Lower lobe of right lung (tissue), 2 donors: ENCODE measurements at regions not wholly inside any gene's neighbourhood (a gene's known extent, or its start where the extent isn't known, plus 50 kb on each side); places are given as distances from the start of the nearest gene placed in this dataset.

ENCODE experiments used
- ATAC-seq, 2 donors: fragments of 200-7000 bp; cut with Tn5 transposase; one replicate each; pipeline ENCODE4 v1.9.1; 2020 to 2022; ENCODE audit warnings: mild to moderate bottlenecking in 2 of 2, moderate library complexity in 2 of 2
- DNase-seq: peaks from one replicate; pipeline ENCODE4 v3.0.0-alpha.2; 2020
- H3K27ac ChIP-seq: fragments of 200-600 bp; one replicate; pipeline ENCODE4 v1.8.0; 2022
- H3K27me3 ChIP-seq: fragments of 200-600 bp; one replicate; pipeline ENCODE4 v1.8.0; 2022; ENCODE audit warnings: low read depth
- H3K36me3 ChIP-seq: fragments of 200-600 bp; one replicate; pipeline ENCODE4 v1.8.0; 2022; ENCODE audit warnings: mild to moderate bottlenecking
- H3K4me1 ChIP-seq: fragments of 200-600 bp; one replicate; pipeline ENCODE4 v1.8.0; 2022
- H3K4me3 ChIP-seq: fragments of 200-600 bp; one replicate; pipeline ENCODE4 v1.8.0; 2022; ENCODE audit warnings: mild to moderate bottlenecking
- H3K9me3 ChIP-seq: fragments of 200-600 bp; one replicate; pipeline ENCODE4 v1.8.0; 2022
- intact Hi-C: fragments of 100-400 bp; cut with DNase I; formaldehyde crosslinking; loops from one replicate; pipeline ENCODE4 v1.11.0; 2022
- TF ChIP-seq, protein P1 (sequence below): fragments of 200-600 bp; IDR thresholded peaks from one replicate; pipeline ENCODE4 v1.8.0; 2022; ENCODE audit warnings: antibody characterized with exemption, mild to moderate bottlenecking
- donor health status: DM: no; HTN: yes; CAD: no; lungs with severe emphysema.

DNA sequence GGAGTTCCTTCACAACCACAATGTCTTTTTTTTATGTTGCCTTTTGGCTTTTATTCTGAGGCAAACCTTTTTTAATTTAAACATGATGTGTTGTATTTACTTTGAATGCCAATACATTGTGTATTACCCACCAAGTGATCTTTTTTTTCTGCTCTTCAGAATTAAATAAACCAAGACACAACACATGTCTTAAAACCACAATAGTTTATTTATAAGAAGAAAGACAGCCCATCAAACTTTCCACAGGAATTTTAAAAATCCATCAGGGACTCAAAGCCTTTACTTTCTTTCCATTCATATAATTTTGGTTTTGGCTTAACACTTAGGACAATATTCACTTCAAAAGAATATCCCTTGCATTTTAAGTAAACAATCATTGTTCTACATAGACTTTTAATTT lies 321.8 kb upstream of the MEF2C start:
- H3K4me1 ChIP-seq, result no peaks in the 10 kb centered on the region
- H3K4me3 ChIP-seq, result no peak overlapping the region
- TF ChIP-seq, protein P1, sequence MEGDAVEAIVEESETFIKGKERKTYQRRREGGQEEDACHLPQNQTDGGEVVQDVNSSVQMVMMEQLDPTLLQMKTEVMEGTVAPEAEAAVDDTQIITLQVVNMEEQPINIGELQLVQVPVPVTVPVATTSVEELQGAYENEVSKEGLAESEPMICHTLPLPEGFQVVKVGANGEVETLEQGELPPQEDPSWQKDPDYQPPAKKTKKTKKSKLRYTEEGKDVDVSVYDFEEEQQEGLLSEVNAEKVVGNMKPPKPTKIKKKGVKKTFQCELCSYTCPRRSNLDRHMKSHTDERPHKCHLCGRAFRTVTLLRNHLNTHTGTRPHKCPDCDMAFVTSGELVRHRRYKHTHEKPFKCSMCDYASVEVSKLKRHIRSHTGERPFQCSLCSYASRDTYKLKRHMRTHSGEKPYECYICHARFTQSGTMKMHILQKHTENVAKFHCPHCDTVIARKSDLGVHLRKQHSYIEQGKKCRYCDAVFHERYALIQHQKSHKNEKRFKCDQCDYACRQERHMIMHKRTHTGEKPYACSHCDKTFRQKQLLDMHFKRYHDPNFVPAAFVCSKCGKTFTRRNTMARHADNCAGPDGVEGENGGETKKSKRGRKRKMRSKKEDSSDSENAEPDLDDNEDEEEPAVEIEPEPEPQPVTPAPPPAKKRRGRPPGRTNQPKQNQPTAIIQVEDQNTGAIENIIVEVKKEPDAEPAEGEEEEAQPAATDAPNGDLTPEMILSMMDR, result no peak
- intact Hi-C loops, result no loop called here
- peaks cover 5% of the 10 kb centered on the region for H3K9me3 ChIP-seq
- ATAC-seq (no peak), DNase-seq (no peak)
- H3K27me3 ChIP-seq, result no peaks in the 10 kb centered on the region
- no peak overlapping the region for H3K27ac ChIP-seq
- no peaks in the 10 kb centered on the region for H3K36me3 ChIP-seq

DNA sequence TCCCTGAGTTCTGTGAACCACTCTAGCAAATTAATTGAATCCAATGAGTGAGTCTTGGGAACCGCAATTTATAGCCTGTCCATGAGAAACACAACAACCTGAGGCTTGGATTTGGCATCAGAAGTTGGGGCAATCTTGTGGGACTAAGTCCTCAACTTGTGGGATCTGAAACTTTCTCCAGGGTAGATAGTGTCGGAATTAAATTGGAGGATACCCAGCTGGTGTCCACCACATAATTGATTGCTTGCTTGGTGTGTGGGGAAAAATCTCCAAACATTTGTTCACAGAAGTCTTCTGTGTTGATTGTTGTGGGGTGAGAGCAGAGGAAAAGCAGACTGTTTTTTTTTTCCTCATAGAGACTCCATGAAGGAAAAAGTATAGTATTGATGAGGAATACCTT lies 320.6 kb upstream of the MEF2C start:
- Histone ChIP-seq H3K9me3 (peaks cover 14% of the 10 kb centered on the region), H3K4me3 (no peak overlapping the region), H3K4me1 (no peaks in the 10 kb centered on the region), H3K36me3 (no peaks in the 10 kb centered on the region), H3K27me3 (no peaks in the 10 kb centered on the region), H3K27ac (no peak overlapping the region)
- TF ChIP-seq, protein P1, result no peak
- DNase-seq (no peak), ATAC-seq (no peak)
- intact Hi-C loops, result no loop called here

DNA sequence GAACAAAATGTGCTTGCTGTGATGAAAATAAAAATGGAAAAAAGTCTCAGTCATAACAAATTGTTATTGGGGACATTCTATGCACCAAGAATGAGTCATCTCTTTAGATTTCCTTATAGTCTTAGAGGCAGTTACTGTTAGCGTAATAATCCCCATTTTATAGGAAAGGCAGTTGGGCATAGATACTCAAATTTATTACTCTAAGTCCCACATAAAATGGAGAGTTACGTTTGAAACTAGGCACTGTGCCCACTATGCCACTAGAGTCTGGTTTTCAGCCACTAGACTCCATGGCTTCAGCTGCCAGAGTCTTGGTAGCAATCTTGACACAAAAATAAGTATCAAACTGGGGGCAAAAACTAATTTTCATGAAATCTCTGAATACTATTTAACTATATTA lies 317.9 kb upstream of the MEF2C start:
- Histone ChIP-seq H3K27ac (no peak overlapping the region), H3K4me3 (no peak overlapping the region), H3K4me1 (no peaks in the 10 kb centered on the region), H3K27me3 (no peaks in the 10 kb centered on the region), H3K9me3 (peaks cover 26% of the 10 kb centered on the region), H3K36me3 (no peaks in the 10 kb centered on the region)
- DNase-seq, result no peak
- TF ChIP-seq, protein P1, result no peak
- intact Hi-C loops, result no loop called here
- ATAC-seq, result no peak

DNA sequence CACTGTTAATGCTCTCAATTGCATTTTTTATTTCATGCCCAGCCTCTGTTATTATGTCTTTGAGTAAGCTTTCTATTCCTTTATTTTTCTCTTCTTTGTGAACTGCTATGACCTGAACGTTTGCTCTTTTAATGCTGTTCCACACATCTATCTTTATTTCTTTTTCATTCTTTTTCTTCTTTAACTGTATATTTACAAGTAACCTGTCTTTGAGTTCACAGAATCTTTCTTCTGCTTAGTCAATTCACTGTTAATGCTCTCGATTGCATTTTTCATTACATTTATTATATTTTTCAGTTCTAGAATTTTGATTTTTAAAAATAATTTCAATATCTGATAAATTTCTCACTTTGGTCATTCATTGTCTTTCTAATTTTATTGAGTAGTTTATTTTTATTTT lies 316.3 kb upstream of the MEF2C start:
- Histone ChIP-seq H3K4me1 (no peaks in the 10 kb centered on the region), H3K27ac (no peak overlapping the region), H3K36me3 (no peaks in the 10 kb centered on the region), H3K4me3 (no peak overlapping the region), H3K9me3 (peaks cover 26% of the 10 kb centered on the region), H3K27me3 (no peaks in the 10 kb centered on the region)
- TF ChIP-seq, protein P1, result no peak
- intact Hi-C loops, result no loop called here
- no peak for DNase-seq
- no peak for ATAC-seq

DNA sequence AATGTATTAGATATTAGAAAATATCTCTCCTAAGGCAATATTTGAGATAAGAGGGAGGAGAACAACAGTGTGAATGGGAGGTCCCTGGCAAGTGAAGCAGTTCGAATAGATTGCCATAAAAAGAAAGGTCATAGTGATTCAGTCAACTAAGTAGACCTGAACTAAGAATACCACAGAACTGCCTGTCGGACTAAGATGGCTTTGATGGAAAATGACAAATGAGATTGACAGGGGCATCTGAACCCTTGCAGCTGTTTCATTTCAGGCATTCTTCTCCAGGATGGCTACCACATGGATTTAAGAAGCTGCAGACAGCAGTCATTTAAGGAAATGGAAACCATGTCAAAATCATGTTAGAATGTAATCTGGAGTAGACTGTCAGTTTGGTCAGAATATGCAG lies 308.4 kb upstream of the MEF2C start:
- peaks cover 5% of the 10 kb centered on the region for H3K9me3 ChIP-seq
- no peak overlapping the region for H3K27ac ChIP-seq
- no peak overlapping the region for H3K4me3 ChIP-seq
- no peaks in the 10 kb centered on the region for H3K36me3 ChIP-seq
- no peak for DNase-seq
- no peaks in the 10 kb centered on the region for H3K27me3 ChIP-seq
- intact Hi-C loops, result no loop called here
- TF ChIP-seq, protein P1, result no peak
- ATAC-seq, result no peak
- H3K4me1 ChIP-seq, result no peaks in the 10 kb centered on the region
